Glutamatergic neuron (in vitro differentiated cells): ENCODE measurements at regions not wholly inside any gene's neighbourhood (a gene's known extent, or its start where the extent isn't known, plus 50 kb on each side); places are given as distances from the start of the nearest gene placed in this dataset.

ENCODE experiments used
- DNase-seq: peaks from one replicate; pipeline ENCODE4 v3.0.0; 2022
- H3K27ac Mint-ChIP-seq: one replicate; pipeline ENCODE4 v1.8.0; 2020; ENCODE audit warnings: mild to moderate bottlenecking, mixed read lengths, inconsistent platforms; ENCODE audit not compliant: unreplicated experiment
- H3K27me3 Mint-ChIP-seq: one replicate; pipeline ENCODE4 v1.8.0; 2020; ENCODE audit warnings: mild to moderate bottlenecking, moderate library complexity, mixed read lengths, inconsistent platforms; ENCODE audit not compliant: unreplicated experiment
- H3K36me3 Mint-ChIP-seq: one replicate; pipeline ENCODE4 v1.8.0; 2020; ENCODE audit warnings: mild to moderate bottlenecking, mixed read lengths, inconsistent platforms; ENCODE audit not compliant: unreplicated experiment
- H3K4me1 Mint-ChIP-seq: one replicate; pipeline ENCODE4 v1.8.0; 2020; ENCODE audit warnings: mild to moderate bottlenecking, low read depth, mixed read lengths, inconsistent platforms; ENCODE audit not compliant: unreplicated experiment
- H3K4me3 Mint-ChIP-seq: one replicate; pipeline ENCODE4 v1.8.0; 2020; ENCODE audit warnings: mild to moderate bottlenecking, mixed read lengths, inconsistent platforms; ENCODE audit not compliant: unreplicated experiment
- H3K9me3 Mint-ChIP-seq: one replicate; pipeline ENCODE4 v1.8.0; 2020; ENCODE audit warnings: mild to moderate bottlenecking, moderate library complexity, mixed read lengths, inconsistent platforms; ENCODE audit not compliant: unreplicated experiment
- CTCF ChIP-seq: fragments of 200-600 bp; sonication (generic); IDR thresholded peaks from one replicate; pipeline ENCODE4 v1.5.0; 2021; ENCODE audit not compliant: partially characterized antibody, unreplicated experiment

GRCh38 chr13:56102641-56103040, 1038.1 kb upstream of the PRR20A start:
- no peak for DNase-seq
- Mint-ChIP-seq H3K4me3 (no peak overlapping the region), H3K36me3 (peaks cover 4% of the 10 kb centered on the region), H3K9me3 (no peaks in the 10 kb centered on the region), H3K4me1 (no peaks in the 10 kb centered on the region), H3K27ac (no peak overlapping the region), H3K27me3 (no peaks in the 10 kb centered on the region)
- TF ChIP-seq CTCF, result no peak

GRCh38 chr13:56110751-56111150, 1030.0 kb upstream of the PRR20A start:
- TF ChIP-seq CTCF, result no peak
- no peaks in the 10 kb centered on the region for H3K36me3 Mint-ChIP-seq
- no peak for DNase-seq
- H3K27me3 Mint-ChIP-seq, result peaks cover 2% of the 10 kb centered on the region
- H3K4me3 Mint-ChIP-seq, result no peak overlapping the region
- H3K4me1 Mint-ChIP-seq, result no peaks in the 10 kb centered on the region
- H3K9me3 Mint-ChIP-seq, result no peaks in the 10 kb centered on the region
- no peak overlapping the region for H3K27ac Mint-ChIP-seq

GRCh38 chr13:56134524-56134923, 1006.2 kb upstream of the PRR20A start:
- no peak overlapping the region for H3K27ac Mint-ChIP-seq
- no peak for TF ChIP-seq CTCF
- DNase-seq, result no peak
- no peaks in the 10 kb centered on the region for H3K27me3 Mint-ChIP-seq
- no peak overlapping the region for H3K4me3 Mint-ChIP-seq
- H3K9me3 Mint-ChIP-seq, result no peaks in the 10 kb centered on the region
- H3K4me1 Mint-ChIP-seq, result no peaks in the 10 kb centered on the region
- no peaks in the 10 kb centered on the region for H3K36me3 Mint-ChIP-seq

GRCh38 chr13:56166864-56167263, 973.9 kb upstream of the PRR20A start:
- Mint-ChIP-seq H3K27me3 (no peaks in the 10 kb centered on the region), H3K4me1 (peaks cover 1% of the 10 kb centered on the region), H3K36me3 (no peaks in the 10 kb centered on the region), H3K9me3 (peaks cover 2% of the 10 kb centered on the region), H3K27ac (no peak overlapping the region), H3K4me3 (no peak overlapping the region)
- no peak for DNase-seq
- no peak for TF ChIP-seq CTCF

GRCh38 chr13:56168581-56168980, 972.1 kb upstream of the PRR20A start:
- Mint-ChIP-seq H3K36me3 (no peaks in the 10 kb centered on the region), H3K9me3 (peaks cover 2% of the 10 kb centered on the region), H3K4me1 (peaks cover 1% of the 10 kb centered on the region), H3K27me3 (no peaks in the 10 kb centered on the region), H3K4me3 (no peak overlapping the region), H3K27ac (no peak overlapping the region)
- no peak for DNase-seq
- TF ChIP-seq CTCF, result no peak
